ENCODE measurements at regions not wholly inside any gene's neighbourhood (a gene's known extent, or its start where the extent isn't known, plus 50 kb on each side); places are given as distances from the start of the nearest gene placed in this dataset.

- no peak for TF ChIP-seq CTCF (IDR thresholded peaks at IDR 0.05)
- no peak for TF ChIP-seq EZH2 (IDR thresholded peaks at IDR 0.05; ENCODE audit: borderline replicate concordance, insufficient read depth, low read depth, low read length, poor library complexity, severe bottlenecking)
These were observed 104.2 kb upstream of the TIAM2 start for GRCh38 chr6:154890874-154891273.
